LNCAP (cell line): ENCODE measurements at regions not wholly inside any gene's neighbourhood (a gene's known extent, or its start where the extent isn't known, plus 50 kb on each side); places are given as distances from the start of the nearest gene placed in this dataset.

Experiments used
- TF ChIP-seq, protein P1 (sequence below): fragments of 450-650 bp; IDR thresholded peaks from 2 replicates; pipeline ENCODE4 v1.5.1; 2017; ENCODE audit warnings: mild to moderate bottlenecking

DNA sequence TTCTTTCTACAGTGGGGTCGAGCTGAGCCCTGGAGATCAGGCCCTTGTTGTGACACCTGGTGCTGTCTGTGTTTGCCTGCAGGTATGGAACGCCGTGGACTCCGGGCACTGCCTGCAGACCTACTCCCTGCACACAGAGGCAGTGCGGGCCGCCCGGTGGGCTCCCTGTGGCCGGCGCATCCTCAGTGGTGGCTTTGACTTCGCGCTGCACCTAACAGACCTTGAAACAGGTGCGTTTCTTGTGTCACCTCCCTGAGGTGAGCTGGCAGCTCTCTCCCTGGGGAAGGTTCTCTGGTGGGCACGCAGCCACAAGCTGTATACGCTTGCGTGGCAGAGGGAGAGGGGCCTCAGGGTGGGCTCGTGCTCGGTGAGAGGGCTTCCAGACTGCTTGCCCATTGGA lies 119.3 kb downstream of the BEGAIN start:
- TF ChIP-seq, protein P1, sequence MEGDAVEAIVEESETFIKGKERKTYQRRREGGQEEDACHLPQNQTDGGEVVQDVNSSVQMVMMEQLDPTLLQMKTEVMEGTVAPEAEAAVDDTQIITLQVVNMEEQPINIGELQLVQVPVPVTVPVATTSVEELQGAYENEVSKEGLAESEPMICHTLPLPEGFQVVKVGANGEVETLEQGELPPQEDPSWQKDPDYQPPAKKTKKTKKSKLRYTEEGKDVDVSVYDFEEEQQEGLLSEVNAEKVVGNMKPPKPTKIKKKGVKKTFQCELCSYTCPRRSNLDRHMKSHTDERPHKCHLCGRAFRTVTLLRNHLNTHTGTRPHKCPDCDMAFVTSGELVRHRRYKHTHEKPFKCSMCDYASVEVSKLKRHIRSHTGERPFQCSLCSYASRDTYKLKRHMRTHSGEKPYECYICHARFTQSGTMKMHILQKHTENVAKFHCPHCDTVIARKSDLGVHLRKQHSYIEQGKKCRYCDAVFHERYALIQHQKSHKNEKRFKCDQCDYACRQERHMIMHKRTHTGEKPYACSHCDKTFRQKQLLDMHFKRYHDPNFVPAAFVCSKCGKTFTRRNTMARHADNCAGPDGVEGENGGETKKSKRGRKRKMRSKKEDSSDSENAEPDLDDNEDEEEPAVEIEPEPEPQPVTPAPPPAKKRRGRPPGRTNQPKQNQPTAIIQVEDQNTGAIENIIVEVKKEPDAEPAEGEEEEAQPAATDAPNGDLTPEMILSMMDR = no peak

DNA sequence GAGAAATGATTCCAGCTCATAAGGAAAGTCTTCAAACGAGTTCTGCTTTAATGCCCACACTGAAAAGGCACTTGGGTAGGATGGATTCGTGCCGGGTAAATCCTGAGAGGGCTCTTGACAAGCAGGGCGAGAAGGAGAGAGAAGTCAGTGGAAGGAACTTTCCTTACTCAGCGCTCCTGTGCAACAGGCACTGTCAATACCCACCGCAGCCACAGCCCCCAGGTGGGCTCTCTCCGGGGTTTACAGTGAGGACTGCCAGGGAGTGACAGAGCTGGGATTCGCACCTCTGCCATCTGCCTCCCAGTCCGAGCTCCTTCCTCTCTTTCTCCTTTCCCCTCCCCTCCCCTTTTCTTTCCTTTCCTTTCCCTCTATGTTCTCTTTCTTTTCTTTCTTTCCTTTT lies 118.7 kb downstream of the BEGAIN start:
- TF ChIP-seq, protein P1 = no peak

DNA sequence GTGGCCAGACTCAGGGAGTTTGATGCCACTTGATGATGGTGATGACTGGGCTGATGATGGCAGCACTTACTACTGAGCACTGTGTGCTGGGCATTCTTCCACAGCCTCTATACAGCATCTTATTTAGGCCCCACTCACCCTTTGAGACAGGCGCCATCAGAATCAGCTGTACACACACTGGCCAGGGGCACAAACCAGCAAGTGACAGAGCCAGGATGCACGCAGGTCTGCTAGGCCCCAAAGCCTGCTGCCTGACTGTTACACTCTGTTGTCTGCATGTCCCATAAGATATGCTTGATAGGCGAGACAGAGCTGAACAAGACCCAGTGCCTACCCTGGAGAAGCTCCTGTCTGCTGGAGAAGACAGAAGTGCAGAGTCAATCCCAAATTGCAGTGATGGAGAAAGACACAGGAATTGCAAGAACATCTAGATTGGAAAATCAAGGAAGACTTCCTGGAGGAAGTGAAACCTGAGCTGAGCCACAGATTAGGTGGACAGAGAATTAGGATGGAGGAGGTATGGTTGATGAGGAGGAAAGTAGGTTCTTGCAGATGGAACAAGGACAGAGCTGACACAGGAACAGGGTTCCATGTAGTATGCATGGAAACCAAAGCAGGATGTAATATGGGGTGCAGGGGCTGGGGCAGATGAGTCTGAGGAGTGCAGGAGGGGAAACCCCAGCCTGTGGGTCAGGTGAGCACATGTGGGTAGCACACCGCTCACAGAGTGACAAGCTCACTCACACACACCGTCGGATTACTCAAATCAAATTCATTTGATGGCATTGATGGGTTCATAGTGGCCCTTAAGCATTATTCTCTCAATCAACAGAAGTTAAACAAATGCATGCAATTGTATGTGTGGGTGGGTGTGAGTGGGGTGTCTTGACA lies 117.3 kb downstream of the BEGAIN start:
- TF ChIP-seq, protein P1 = no peak

DNA sequence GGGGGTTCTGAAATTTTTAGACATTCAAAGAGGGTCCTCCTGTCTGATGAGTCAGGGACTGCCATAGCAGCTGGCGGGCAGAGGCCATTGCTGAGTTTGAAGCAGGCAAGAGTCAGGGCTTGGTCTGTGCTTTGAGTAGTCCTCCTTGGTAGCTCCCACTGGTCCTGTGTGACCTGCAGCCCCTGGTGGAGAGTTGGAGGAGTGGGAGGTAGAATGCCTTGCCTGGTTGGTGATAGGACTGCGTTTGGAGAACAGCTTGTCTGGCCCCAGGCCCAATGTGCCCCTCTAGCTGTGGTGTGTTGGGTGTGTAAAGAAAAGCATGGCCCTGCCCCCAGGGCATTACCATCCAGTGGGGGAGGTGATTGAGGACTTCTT lies 116.7 kb downstream of the BEGAIN start:
- TF ChIP-seq, protein P1 = no peak

DNA sequence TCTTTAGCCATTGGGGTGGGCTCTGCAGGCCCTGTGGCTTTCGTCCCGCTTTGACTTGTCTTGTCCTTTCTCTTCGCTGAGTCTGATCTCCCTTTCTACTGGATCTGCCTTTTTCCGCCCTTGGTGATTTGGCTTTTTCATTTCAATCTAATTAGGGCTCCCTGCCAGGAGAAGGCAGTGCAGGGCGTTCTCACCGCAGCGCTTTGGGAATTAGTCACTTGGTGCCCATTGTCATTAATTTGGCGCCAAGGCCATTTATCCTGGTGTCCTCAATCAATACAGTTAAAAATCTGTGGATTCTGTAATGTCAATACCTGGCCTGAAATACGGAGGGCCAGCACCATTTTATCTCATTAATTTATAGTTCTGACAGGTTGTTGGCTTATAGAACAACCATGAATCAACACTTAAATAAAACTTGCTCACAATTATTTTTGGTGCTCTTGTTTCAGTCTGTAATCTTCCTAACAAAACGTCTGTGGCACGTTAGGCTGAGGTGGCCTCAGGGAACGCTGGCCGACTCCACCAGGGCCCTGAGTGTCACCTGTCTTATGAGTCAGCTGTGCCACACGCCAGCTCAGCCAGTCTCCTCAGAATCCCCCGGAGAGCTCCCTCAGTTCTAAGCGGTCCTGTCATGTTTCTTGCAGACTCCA lies 115.7 kb downstream of the BEGAIN start:
- TF ChIP-seq, protein P1 = no peak

DNA sequence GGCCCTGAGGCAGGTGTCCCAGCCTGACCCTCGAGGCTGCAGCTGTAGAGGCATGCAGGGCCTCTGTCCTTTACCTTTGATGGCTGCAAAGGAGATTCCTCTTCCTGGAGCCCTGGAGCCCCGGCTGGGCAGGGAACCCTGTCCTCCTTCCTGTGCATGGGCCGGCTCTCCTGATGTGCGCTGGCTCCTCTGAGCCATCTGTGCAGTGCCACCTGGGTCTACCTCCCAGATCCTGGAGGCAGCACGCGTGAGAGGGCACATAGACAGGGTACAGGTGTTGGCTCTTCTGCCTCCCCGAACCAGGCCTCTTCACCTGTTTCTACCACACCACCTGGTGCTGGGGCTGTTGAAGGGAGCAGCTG lies 115.1 kb downstream of the BEGAIN start:
- TF ChIP-seq, protein P1 = no peak

DNA sequence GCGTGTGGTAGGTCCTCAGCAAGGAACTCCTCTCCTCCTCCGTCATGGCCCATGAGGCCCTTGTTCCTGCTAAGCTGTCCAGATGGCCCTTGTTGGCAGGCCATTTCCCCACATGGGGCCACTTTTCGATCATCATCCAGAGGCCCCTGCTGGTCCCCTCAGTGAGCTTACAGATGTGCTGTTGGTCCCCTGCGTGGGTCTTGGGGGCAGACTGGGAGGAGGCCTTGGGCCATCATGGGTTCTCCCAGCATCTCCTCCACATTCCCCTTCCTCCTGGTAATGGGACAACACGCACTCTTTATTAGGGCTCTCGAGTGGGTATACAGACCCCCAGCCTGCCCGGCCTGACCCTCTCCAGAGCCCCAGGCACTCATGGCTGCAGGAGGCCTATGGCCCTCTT lies 114.7 kb downstream of the BEGAIN start:
- TF ChIP-seq, protein P1 = no peak
